ENCODE measurements at regions not wholly inside any gene's neighbourhood (a gene's known extent, or its start where the extent isn't known, plus 50 kb on each side); places are given as distances from the start of the nearest gene placed in this dataset.

DNA sequence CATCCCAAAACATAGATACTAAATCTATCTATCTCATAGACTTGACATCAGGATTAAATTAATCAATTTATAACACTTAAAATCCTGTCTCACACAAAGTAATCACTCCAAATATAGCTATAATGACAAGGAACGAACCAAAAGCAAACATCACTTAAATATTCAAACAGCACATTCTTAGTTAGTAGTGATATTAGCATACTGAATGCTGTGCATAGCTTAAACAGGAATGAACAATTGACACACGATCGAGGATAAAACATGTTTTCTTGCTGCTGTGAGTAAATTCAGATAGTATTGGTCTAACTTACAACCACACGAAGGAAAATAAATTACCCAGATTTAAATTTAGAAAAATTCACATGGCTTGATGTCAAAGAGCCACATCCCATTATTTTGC, 58.9 kb upstream of the SNTG2 start:
- TF ChIP-seq, protein P1, sequence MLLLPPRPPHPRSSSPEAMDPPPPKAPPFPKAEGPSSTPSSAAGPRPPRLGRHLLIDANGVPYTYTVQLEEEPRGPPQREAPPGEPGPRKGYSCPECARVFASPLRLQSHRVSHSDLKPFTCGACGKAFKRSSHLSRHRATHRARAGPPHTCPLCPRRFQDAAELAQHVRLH (CRISPR knock-in tag; IDR thresholded peaks at IDR 0.05; ENCODE audit: borderline replicate concordance, low read depth), result no peak
- no peak for TF ChIP-seq ESRRA (CRISPR knock-in tag; IDR thresholded peaks at IDR 0.05; ENCODE audit: low read depth)
- TF ChIP-seq, protein P2, sequence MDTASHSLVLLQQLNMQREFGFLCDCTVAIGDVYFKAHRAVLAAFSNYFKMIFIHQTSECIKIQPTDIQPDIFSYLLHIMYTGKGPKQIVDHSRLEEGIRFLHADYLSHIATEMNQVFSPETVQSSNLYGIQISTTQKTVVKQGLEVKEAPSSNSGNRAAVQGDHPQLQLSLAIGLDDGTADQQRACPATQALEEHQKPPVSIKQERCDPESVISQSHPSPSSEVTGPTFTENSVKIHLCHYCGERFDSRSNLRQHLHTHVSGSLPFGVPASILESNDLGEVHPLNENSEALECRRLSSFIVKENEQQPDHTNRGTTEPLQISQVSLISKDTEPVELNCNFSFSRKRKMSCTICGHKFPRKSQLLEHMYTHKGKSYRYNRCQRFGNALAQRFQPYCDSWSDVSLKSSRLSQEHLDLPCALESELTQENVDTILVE (CRISPR knock-in tag; IDR thresholded peaks at IDR 0.05), result no peak
- TF ChIP-seq ZNF354B (CRISPR knock-in tag; IDR thresholded peaks at IDR 0.05), result no peak
- no peak for TF ChIP-seq CCDC6 (CRISPR knock-in tag; IDR thresholded peaks at IDR 0.05)
- TF ChIP-seq ZNF577 (CRISPR knock-in tag; IDR thresholded peaks at IDR 0.05; ENCODE audit: borderline replicate concordance, low read depth), result no peak
